Stimulated activated CD4-positive, alpha-beta T cell treated with anti-CD3 and anti-CD28 coated beads, Interleukin-4, amount 100 ng/mL, for 1 hour (primary cell): ENCODE measurements at regions not wholly inside any gene's neighbourhood (a gene's known extent, or its start where the extent isn't known, plus 50 kb on each side); places are given as distances from the start of the nearest gene placed in this dataset.
"Not testable (repeated sequence)": the region's sequence is repeated elsewhere in the genome, so short reads cannot be mapped to it uniquely, and the experiment has no call there.

Source experiments
- DNase-seq: peaks from one replicate; pipeline ENCODE4 v3.0.0-alpha.2; 2020

DNA sequence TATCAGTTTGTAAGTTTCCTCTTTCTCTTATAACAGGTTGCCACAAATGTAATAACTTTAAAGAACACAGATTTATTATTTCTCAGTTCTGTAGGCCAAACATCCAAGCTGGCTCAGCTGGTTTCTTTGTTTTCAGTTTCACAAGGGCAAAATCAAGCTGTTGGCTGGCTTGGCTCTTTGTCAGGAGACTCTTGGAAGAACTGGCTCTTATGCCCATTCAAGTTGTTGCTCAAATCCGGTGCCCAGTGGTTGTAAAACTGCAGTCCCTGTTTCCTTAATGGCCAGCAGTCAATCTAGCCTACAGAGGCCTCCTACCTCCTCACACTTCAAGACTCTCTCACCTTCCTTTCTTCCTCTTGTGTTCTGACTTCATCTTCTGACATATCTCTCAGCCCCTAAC, 1171.0 kb downstream of the MRPL39 start:
- DNase-seq, result no peak

DNA sequence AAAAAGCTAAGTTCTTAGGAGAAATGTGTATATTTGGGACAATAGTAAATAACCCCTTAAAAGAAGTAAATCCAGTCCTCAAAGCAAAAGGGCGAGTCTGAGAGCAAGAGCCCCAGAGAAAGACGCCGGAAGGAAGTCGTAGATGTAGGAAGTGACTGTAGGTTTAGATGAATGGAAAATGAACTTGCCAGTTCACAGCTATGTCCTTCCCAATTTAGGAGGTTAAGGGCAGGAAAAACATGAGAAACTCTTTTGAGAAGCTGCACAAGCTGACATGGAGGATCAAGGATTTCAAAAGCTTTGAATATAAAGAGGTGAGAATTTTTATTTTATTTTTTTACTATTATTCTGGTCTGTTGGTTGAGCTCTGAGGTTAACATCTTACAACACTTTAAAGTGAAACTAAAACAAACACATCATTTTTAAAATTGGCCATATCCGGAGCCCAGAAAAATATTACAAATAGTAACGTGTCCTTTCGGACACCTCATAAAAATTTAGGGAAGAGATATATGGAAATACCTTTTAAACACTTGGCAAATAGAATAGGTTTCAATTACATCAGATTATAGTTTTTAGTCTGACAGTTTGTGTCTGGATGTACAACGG, 1178.6 kb downstream of the MRPL39 start:
- no peak for DNase-seq

DNA sequence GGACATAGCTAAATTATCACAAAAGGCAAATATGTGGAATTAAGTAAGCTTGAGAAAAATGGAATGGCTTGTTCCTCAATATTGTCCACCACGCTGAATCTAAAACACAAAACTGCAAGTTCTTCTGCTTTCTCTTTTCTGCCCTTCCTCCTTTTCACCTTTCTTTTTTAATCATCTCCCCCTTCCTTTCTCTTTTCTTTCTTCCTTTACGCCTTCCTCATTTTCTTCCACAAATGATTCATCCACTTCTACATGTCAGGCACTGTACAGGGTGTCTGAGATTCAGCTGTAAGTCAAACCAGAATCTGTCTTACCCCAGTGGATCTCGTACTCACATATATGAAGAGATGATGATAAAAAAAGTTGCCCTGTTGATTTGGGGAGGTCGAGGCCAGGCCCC, 1182.5 kb downstream of the MRPL39 start:
- no peak for DNase-seq

DNA sequence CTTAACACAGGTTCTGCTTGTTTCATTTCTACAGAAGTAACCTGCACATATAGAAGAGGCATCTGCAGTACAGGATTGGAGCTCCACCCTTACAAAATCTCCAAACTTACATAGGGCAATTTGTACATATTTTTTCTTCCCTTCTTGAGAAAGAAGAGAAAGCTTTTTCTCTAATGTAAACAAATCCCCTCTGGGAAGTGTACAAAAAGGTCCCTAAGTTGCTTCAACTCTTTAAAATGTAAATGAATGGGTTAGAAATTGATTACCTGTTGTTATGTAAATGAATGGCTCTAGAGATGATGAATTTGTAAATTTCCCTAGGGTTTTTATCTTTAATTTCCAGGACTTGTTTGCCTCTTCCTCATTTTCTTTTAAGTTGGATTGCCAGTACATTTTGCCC, 1183.7 kb downstream of the MRPL39 start:
- no peak for DNase-seq

DNA sequence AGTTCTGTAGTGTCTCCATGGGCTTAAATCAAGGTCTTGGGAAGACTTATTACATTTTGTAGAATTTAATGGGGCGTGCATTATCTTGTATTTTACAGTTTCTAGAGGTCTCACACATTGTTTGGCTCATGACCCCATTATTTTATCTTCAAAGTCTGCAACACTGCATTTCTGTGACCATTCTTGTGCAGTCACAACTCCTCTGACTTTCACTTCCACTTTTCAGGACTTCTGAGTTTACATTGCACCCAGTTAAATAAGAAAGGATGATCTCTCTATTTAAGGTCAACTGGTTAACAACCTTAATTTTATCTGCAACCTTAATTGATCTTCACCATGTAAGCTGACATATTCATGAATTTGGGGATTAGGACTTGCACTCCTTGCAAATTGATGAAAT, 1186.6 kb downstream of the MRPL39 start:
- DNase-seq, result no peak

DNA sequence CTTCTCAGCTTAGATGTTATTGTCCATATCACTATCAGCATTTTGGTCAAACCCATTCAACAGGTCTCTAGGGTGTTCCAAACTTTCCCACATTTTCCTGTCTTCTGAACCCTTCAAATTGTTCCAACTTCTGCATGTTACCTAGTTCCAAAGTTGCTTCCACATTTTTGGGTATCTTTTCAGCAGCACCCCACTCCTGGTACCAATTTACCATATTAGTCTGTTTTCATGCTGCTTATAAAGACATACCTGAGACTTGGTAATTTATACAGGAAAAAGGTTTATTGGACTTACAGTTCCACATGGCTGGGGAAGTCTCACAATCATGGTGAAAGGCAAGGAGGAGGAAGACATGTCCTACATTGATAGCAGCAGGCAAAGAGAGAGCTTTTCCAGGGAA, 1187.6 kb downstream of the MRPL39 start:
- DNase-seq, result not testable (repeated sequence)

DNA sequence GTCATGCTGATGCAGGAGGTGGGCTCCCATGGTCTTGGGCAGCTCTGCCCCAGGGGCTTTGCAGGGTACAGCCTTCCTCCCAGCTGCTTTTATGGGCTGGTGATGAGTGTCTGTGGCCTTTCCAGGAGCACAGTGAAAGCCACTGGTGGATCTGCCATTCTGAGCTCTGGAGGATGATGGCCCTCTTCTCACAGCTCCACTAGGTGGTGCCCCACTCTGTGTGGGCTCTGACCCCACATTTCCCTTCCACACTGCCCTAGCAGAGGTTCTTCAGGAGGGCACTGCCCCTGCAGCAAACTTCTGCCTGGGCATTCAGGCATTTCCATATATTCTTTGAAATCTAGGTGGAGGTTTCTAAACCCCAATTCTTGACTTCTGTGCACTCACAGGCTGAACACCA, 1188.6 kb downstream of the MRPL39 start:
- no peak for DNase-seq

DNA sequence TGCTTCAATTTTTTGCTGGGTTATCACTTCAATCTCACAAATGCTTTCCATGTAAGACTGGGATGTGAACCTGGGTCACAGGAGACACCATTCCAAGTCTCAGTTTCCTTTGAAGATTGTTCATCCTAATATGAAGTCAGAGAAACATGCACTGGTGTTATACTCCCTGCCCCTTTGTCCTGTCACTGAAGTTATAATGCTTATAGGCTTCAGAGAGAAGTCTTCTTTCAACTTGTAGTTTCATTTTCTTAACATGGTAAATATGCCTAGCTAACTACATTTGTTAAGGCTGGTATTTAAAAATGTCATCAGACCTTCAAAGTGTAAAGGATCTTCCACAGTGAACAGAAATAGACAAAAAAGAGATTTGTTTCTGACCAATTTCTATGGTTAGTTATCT, 1195.9 kb downstream of the MRPL39 start:
- no peak for DNase-seq

DNA sequence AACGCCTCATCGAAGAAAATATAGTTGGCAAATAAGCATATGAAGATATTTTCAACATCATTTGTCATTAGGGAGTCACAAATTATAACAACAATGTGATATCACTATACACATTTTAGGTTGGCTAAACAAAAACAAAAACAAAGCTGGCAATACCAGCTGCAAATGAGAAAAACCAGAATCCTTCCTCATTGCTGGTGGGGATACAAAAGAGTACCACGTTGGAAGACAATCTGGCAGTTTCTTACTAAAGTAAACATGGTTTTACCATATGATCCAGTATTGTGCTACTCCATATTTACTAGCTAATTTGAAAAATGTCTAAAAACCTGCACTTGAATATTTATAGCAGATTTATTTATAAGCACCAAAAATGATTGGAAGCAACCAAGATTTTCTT, 1204.1 kb downstream of the MRPL39 start:
- DNase-seq, result no peak

DNA sequence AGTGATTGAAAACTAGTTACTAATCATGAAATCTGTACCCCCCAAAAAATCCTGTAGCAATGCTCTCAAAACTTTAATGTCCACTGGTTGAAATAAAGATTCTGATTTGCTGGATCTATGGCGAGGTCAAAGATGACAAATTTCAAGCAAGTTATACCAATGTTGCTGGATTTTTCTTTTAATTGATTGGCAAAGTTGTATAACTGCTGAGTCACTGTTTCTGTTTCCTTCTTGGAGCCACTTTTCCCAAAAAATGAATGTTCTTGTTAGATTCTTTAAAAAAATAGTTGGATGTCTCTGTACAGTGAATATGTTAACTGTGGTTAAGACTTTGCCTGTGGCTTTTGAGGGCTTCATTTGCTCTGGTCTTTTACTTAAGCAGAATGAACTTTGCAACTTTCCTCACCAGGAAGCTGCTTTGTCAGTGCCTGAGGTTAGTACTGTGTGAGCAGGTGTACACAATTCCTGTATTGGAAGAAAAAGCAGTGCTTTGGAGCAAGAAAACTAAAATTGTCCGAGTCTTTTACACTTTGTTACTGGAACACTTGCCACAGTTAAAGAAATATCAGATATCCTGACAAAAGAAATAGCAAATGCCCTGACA, 1211.9 kb downstream of the MRPL39 start:
- no peak for DNase-seq

DNA sequence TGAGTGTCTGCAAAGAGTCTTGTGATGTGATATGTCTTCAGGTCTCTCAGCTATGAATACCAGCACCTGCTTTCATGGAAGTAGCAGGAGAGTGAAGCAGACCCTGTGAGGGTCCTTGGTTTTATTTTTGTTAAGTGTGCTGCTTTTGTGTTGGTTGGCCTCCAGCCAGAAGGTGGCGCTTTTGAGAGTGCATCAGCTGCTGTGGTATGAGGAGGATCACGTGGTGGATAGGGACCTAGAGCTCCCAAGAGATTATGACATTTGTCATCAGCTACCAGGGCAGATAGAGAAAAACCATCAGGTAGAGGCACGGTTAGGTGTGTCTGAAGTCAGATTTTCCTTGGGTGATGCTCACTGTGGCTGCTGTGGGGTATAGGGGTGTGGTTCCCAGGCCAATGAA, 1232.1 kb downstream of the MRPL39 start:
- DNase-seq, result peak; percentile 15

DNA sequence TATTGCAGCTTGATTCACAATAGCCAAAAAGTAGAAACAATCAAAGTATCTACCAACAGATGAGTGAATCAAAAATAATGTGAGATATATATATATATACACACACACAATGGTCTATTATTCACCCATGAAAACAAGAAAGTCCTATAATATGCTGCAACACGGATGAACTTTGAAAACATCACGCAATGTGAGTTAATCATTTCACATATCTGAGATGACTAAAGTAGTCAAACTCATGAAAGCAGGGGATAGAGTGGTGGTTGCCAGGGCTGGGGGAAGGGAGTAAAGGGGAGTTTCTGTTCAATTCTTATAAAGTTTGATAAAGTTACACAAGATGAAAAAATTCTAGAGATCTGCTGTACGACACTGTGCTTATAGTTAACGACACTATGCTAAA, 1234.8 kb downstream of the MRPL39 start:
- no peak for DNase-seq

DNA sequence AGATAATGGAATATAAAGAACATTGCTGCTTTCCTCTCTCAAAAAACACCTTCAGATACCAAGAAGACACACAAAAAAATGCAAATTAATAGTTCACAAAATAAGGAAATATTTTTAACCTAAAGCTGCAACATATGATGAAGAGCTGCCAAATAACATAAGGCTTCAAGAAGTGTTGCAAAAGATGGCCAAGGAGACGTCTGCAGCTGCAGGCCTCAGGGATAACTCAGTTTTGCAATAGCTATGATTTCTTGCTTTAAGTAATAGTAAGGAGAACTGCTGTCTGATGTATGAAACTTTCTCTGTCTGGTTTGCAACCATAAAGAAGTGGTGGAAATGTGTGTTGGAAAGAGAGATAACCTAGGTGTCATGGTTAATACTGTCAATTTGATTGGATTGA, 1237.5 kb downstream of the MRPL39 start:
- DNase-seq, result no peak

DNA sequence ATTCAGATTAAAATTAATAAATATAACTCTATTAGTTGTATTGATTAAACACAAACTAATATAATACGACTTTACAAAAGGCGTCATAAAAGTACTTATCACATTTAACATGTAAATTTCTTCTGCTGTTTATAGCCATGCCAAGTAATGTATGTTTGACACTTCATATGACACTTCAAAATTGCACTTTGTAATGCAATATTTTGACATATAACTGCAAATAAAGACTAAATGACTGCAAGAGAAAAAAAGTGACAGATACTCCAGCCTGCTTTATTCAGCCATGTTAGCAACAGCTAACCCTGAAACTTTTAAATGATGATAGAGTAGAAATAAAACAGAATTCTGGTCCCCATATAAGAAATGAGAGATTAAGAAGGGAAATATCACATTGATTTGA, 1238.0 kb downstream of the MRPL39 start:
- DNase-seq, result no peak

DNA sequence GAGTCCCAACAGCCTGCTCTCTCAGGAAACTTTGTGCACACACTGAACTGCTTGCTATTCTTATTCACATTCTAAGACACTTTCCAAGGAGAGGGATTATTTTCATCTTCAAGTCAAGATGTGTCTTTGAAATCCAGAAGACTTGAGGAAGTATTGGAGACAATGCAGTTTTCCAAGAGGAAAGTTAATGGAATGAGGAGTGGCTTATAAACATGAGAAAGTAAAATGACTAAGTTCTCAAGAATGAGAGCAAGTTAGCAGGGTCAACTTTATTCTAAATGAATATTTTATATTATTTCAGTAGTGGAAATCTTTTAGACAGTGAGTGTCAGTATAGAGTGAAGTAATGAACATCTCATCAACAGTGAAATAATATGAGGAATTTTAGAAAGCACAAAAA, 1239.3 kb downstream of the MRPL39 start:
- DNase-seq, result no peak

DNA sequence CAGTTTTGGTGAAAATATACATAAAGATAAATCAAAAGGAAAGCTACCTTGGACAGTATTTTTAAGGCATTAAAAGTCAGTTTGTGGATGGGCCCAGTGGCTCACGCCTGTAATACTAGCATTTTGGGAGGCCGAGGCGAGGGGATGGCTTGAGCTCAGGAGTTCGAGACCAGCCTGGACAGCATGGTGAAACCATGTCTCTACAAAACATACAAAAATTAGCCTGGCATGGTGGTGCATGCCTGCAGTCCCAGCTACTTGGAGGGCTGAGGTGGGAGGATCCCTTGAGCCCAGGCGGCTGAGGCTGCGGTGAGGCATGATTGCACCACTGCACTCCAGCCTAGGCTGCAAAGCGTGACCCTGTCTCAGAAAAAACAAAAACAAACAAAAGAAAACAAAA, 1253.8 kb downstream of the MRPL39 start:
- DNase-seq, result no peak

DNA sequence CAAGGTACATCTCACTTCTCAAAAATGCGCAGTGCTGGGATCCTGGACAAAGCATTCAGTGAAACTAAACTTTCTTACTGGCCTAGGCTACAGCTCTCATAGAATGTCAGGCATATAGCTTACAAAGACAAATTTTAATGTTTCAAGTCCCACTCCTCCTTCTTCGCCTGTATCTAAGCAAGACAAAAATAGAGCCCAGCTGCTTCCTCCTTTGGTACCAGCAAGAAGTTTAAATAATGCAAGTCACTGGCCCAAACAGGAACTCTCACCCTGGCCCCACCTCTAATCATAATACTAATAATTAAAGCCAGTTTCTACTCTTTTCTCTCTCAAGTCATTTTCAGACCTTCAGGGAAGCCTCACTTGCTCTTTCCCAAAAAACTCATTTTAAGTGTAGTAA, 1267.9 kb downstream of the MRPL39 start:
- DNase-seq, result no peak

DNA sequence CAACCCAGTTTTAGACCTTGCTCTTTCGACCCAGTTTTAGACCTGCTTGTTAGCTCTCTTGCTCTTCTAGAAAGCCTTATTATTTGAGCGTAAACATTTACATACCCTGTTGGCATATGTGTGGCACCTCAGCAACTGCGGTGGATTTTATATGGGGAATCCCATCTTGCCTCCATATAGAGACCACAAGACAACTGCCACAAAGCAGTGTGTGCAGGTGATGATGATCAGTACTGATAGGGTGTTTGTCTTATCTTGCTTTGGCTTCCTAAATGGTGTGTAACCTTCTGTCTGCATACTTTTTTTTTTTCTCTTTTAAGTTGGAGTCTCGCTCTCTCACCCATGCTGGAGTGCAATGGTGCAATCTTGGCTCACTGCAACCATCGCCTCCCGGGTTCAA, 1270.8 kb downstream of the MRPL39 start:
- DNase-seq, result no peak

DNA sequence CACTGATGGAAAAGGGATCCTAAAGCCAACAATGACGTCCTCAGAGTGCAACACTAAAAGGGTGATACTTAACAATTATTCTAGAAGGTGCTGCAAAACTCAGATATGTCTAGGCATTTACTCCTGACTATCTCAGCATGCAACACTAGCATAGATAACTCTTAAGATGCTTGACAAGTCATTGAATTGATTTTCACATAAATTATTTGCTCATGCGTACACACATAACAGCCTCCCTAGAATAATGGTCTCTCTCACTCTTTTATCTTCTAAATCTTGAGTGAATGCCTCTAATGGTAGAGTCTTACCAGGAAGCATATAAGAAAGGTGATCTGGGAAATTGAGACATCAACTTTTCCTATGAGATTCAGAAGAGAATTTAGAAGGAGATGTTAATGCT, 1283.7 kb downstream of the MRPL39 start:
- DNase-seq, result no peak

DNA sequence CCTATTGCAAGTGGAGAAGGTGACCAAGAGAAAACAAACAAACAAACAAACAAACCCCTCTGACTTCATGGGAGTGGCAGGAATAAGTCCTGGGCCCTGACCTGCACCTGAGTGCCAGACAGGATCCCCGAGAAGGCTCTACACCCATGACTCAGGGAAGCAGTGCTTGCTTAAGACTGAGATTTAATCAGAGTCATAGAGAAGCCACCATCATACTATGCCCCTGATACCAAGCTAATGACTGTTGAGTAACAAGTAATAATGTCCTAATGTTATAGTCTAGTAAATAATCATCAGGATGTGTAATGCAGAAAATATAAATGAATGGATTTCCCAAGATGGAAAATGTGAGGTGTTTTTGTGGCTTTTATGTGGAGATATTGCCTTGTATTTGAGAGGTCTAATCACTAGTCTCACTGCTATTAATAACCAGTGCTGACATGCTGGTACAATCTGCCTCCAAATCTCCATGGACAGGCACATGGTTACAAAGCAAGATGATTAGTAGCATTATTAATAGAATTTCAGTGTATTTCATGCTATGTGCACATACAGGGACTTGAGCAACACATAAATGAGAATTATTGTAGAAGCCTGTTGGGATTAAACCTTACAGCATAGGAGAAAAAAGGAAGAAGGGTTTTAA, 1290.9 kb downstream of the MRPL39 start:
- DNase-seq, result no peak

DNA sequence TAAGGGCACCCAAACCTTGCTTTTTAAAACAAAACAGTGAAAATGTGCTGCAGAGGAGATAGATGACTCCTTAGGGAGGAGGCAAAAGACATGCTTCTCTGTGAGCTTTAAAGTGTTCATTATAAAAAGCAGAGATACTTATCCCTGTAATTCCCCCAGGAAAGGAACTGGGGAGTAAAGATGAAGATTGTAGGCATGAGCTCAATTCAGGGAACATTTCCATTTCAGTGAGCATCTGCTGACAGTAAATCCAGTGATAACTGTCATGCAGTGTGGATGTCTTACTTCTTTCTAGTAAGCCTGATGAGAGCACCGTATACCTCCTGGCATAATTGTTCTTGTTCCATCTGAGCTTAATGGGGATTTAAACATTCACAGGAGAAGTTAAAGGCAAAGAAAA, 1296.5 kb downstream of the MRPL39 start:
- DNase-seq, result no peak

DNA sequence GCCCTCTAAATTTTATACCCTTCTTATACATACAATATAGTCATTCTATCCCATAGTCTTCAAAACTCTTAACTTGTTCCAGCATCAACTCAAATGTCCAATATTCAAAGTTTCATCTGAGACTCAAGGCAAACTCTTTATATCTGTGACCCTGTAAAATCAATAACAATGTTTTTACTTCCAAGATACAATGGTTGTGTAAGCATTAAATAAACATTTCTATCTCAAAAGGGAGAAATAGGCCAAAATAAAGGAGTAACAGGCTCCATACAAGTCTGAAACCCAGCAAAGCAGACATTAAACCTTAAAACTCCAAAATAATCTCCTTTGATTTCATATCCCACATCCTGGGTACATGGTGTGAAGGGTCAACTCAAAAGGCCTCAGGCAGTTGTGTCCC, 1299.1 kb downstream of the MRPL39 start:
- no peak for DNase-seq

DNA sequence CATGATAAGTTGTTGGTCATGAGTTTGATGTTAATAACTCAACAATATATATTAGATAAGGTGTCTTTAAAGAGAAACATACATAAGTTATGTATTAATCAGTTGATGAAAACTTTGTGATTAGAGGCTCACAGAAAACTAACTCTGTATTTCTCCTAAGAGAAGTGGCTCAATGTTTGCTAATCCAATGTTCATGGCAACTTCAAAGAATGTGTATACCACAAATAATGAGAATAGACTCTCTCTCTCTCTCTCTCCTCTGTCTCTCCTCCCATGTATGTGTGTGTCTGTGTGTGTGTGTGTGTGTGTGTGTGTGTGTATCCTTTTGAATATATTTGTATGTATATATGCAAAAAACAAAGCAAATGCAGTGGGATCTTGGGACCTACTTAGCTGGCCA, 1304.9 kb downstream of the MRPL39 start:
- no peak for DNase-seq

DNA sequence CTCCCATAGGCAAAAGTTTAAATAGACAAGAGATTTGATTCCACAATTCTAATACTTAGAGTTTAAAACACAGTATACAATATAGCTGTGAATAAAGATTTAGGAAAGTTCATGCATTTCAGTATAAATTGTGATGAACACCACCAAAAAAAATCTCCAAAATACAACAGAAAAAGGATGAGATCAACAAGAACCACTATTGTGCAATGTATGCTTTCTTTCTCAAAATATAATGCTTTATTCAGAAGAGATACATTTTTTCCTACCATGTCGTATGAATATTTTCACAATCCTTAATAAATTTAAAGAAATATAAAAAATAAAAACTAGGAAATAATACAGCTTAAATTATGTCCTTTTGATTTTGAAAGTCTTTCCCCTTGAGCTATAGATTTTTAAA, 1309.2 kb downstream of the MRPL39 start:
- no peak for DNase-seq

DNA sequence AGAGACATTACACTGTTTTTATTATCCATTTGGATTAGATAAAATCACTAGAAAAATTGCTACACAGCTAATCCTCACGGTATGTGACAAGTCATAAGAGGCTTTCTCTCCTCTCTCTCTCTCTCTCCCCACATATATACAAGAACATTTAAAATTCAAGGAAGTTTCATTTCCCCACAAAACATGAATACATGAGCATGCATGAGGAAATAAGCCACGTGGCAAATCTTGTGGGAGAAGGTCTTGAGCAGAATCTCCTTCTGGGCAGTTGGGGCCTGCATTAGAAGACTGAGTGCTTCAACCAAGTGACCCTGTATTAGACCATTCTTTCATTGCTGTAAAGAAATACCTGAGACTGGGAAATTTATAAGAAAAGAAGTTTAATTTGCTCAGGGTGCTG, 1313.1 kb downstream of the MRPL39 start:
- DNase-seq, result no peak
